GM19397 (cell line): ENCODE measurements at regions not wholly inside any gene's neighbourhood (a gene's known extent, or its start where the extent isn't known, plus 50 kb on each side); places are given as distances from the start of the nearest gene placed in this dataset.

ENCODE experiments used
- ATAC-seq: cut with Tn5 transposase; IDR thresholded peaks from one replicate; pipeline ENCODE4 v1.9.1; 2021; ENCODE audit warnings: mild to moderate bottlenecking, moderate library complexity; ENCODE audit not compliant: unreplicated experiment

- ATAC-seq: no peak
Measured at GRCh38 chr5:110105692-110106091, 416.0 kb downstream of the MAN2A1 start.

- no peak for ATAC-seq
Measured at GRCh38 chr5:110106750-110107149, 417.0 kb downstream of the MAN2A1 start.

GRCh38 chr5:110108520-110108919 is 418.8 kb downstream of the MAN2A1 start:
- no peak for ATAC-seq

- no peak for ATAC-seq
Measured at GRCh38 chr5:110109667-110110066, 419.9 kb downstream of the MAN2A1 start.

- ATAC-seq: no peak
Measured at GRCh38 chr5:110112348-110112747, 422.6 kb downstream of the MAN2A1 start.

- ATAC-seq: no peak
Measured at GRCh38 chr5:110115503-110115902, 425.8 kb downstream of the MAN2A1 start.

- no peak for ATAC-seq
Measured at GRCh38 chr5:110116539-110116938, 426.8 kb downstream of the MAN2A1 start.

GRCh38 chr5:110134963-110135935 is 445.5 kb downstream of the MAN2A1 start:
- ATAC-seq: no peak

GRCh38 chr5:110150199-110150598 is 460.5 kb downstream of the MAN2A1 start:
- no peak for ATAC-seq

- ATAC-seq: no peak
Measured at GRCh38 chr5:110159202-110159601, 469.5 kb downstream of the MAN2A1 start.

- no peak for ATAC-seq
Measured at GRCh38 chr5:110161162-110161561, 471.4 kb downstream of the MAN2A1 start.

- no peak for ATAC-seq
Measured at GRCh38 chr5:110165366-110165765, 475.6 kb downstream of the MAN2A1 start.

GRCh38 chr5:110167384-110167783 is 477.7 kb downstream of the MAN2A1 start:
- ATAC-seq: no peak

- ATAC-seq: no peak
Measured at GRCh38 chr5:110169461-110169860, 479.7 kb downstream of the MAN2A1 start.

GRCh38 chr5:110177729-110178128 is 488.0 kb downstream of the MAN2A1 start:
- no peak for ATAC-seq

GRCh38 chr5:110179321-110179720 is 489.6 kb downstream of the MAN2A1 start:
- no peak for ATAC-seq

GRCh38 chr5:110194191-110194590 is 504.5 kb downstream of the MAN2A1 start:
- ATAC-seq: no peak

- no peak for ATAC-seq
Measured at GRCh38 chr5:110195288-110195687, 505.6 kb downstream of the MAN2A1 start.

- no peak for ATAC-seq
Measured at GRCh38 chr5:110201791-110202190, 512.1 kb downstream of the MAN2A1 start.

- ATAC-seq: no peak
Measured at GRCh38 chr5:110203661-110204060, 513.9 kb downstream of the MAN2A1 start.

- no peak for ATAC-seq
Measured at GRCh38 chr5:110209401-110209800, 517.1 kb downstream of the TMEM232 start.

- no peak for ATAC-seq
Measured at GRCh38 chr5:110218981-110219380, 507.5 kb downstream of the TMEM232 start.

- no peak for ATAC-seq
Measured at GRCh38 chr5:110219769-110220168, 506.7 kb downstream of the TMEM232 start.
